Trophoblast cell (in vitro differentiated cells and primary cell): ENCODE measurements at regions not wholly inside any gene's neighbourhood (a gene's known extent, or its start where the extent isn't known, plus 50 kb on each side); places are given as distances from the start of the nearest gene placed in this dataset.
"Not testable (repeated sequence)": the region's sequence is repeated elsewhere in the genome, so short reads cannot be mapped to it uniquely, and the experiment has no call there.

ENCODE experiments used
- DNase-seq, 2 donors: peaks; one replicate each; pipeline ENCODE4 v3.0.0-alpha.2; 2016
- H2AFZ ChIP-seq: 2 replicates; pipeline ENCODE4 v1.6.1; 2013; ENCODE audit warnings: low read length, moderate library complexity, mild to moderate bottlenecking; ENCODE audit not compliant: insufficient read depth, poor library complexity
- H2AK5ac ChIP-seq: 2 replicates; pipeline ENCODE4 v1.6.1; 2013; ENCODE audit warnings: mild to moderate bottlenecking, low read length
- H2BK120ac ChIP-seq: 2 replicates; pipeline ENCODE4 v1.6.1; 2013; ENCODE audit warnings: low read length, mild to moderate bottlenecking, moderate library complexity; ENCODE audit not compliant: insufficient read depth, poor library complexity
- H2BK12ac ChIP-seq: 2 replicates; pipeline ENCODE4 v1.6.1; 2013; ENCODE audit warnings: mild to moderate bottlenecking, low read length, moderate library complexity
- H2BK5ac ChIP-seq: 2 replicates; pipeline ENCODE4 v1.6.1; 2013; ENCODE audit warnings: low read length, low read depth, moderate library complexity, mild to moderate bottlenecking; ENCODE audit not compliant: poor library complexity
- H3K14ac ChIP-seq: 2 replicates; pipeline ENCODE4 v1.6.1; 2013; ENCODE audit warnings: mild to moderate bottlenecking, low read length
- H3K18ac ChIP-seq: 2 replicates; pipeline ENCODE4 v1.6.1; 2013; ENCODE audit warnings: mild to moderate bottlenecking, low read length
- H3K23ac ChIP-seq: 2 replicates; pipeline ENCODE4 v1.6.1; 2013; ENCODE audit warnings: low read length
- H3K27ac ChIP-seq: 2 replicates; pipeline ENCODE4 v1.5.1; 2013; ENCODE audit warnings: low read depth, mild to moderate bottlenecking, inconsistent platforms, low read length, moderate library complexity
- H3K27me3 ChIP-seq: 2 replicates; pipeline ENCODE4 v1.6.1; 2013; ENCODE audit warnings: inconsistent platforms, mild to moderate bottlenecking, low read length, moderate library complexity; ENCODE audit not compliant: insufficient read depth
- H3K36me3 ChIP-seq, 2 experiments: 1 replicate in 1 of 2; 2 replicates in 1 of 2; pipeline ENCODE4 v1.6.1; 2013; ENCODE audit warnings: low read length in 2 of 2, mild to moderate bottlenecking in 2 of 2, moderate library complexity in 1 of 2; ENCODE audit not compliant: insufficient read depth in 2 of 2, control insufficient read depth in 1 of 2
- H3K4ac ChIP-seq: 2 replicates; pipeline ENCODE4 v1.6.1; 2013; ENCODE audit warnings: low read depth, mild to moderate bottlenecking, low read length, moderate library complexity
- H3K4me1 ChIP-seq, 2 experiments: 1 replicate in 1 of 2; 2 replicates in 1 of 2; pipeline ENCODE4 v1.6.1; 2013; ENCODE audit warnings: low read length in 2 of 2, mild to moderate bottlenecking in 2 of 2, moderate library complexity in 1 of 2; ENCODE audit not compliant: insufficient read depth in 2 of 2, control insufficient read depth in 1 of 2
- H3K4me2 ChIP-seq: 2 replicates; pipeline ENCODE4 v1.6.1; 2013; ENCODE audit warnings: inconsistent platforms, mild to moderate bottlenecking, low read length, moderate library complexity
- H3K4me3 ChIP-seq: 2 replicates; pipeline ENCODE4 v1.5.1; 2013; ENCODE audit warnings: mild to moderate bottlenecking, low read depth, low read length, inconsistent platforms
- H3K79me1 ChIP-seq: one replicate; pipeline ENCODE4 v1.6.1; 2013; ENCODE audit warnings: low read length
- H3K79me2 ChIP-seq: 2 replicates; pipeline ENCODE4 v1.6.1; 2013; ENCODE audit warnings: low read length, mild to moderate bottlenecking; ENCODE audit not compliant: control insufficient read depth, insufficient read depth, poor library complexity
- H3K9ac ChIP-seq: 2 replicates; pipeline ENCODE4 v1.6.1; 2013; ENCODE audit warnings: mild to moderate bottlenecking, low read length
- H3K9me3 ChIP-seq: 2 replicates; pipeline ENCODE4 v1.6.1; 2013; ENCODE audit warnings: low read depth, mild to moderate bottlenecking, control low read depth, inconsistent platforms, low read length; ENCODE audit not compliant: insufficient read depth
- H4K12ac ChIP-seq: 2 replicates; pipeline ENCODE4 v1.6.1; 2013; ENCODE audit warnings: low read depth, mild to moderate bottlenecking, low read length, moderate library complexity
- H4K8ac ChIP-seq: 2 replicates; pipeline ENCODE4 v1.6.1; 2013; ENCODE audit warnings: low read depth, mild to moderate bottlenecking, low read length, moderate library complexity
- H4K91ac ChIP-seq: one replicate; pipeline ENCODE4 v1.6.1; 2013; ENCODE audit warnings: low read depth, mild to moderate bottlenecking, low read length, moderate library complexity
- WGBS: extraction: QIAGEN DNeasy Blood & Tissue Kit; methylation state at CpG from one replicate; pipeline ENCODE4 v1.1.7; 2013; ENCODE audit warnings: missing lambda C conversion rate; ENCODE audit not compliant: insufficient read length, insufficient coverage; ENCODE audit errors: extremely low coverage; 5-methylcytosine and 5-hydroxymethylcytosine counted together

DNA sequence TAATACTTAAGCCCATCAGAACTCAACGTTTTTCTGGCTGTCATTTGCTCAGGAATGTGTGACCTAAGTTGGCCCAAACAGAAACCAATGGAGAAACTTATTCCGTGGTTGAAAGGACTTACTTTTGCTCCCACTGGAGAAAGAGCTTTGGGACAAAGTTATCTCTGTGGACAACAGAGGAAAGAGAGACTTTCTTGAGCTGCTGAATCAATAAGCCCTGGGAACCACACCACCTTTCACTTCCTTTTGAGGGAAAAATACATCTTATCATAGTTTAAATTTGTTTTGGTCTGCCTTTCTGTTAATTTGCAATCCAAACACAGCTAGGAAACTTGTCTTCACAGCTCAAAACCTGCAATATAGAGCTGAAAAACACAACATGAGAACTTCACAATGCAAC, 62.8 kb upstream of the VCAN start:
- no CpG with 5 or more reads among the region's 2 CpGs for WGBS
- H3K27me3 ChIP-seq: no peaks in the 10 kb centered on the region
- no peak overlapping the region for H4K12ac ChIP-seq
- no peak overlapping the region for H2BK120ac ChIP-seq
- no peak overlapping the region for H3K18ac ChIP-seq
- H2BK5ac ChIP-seq: no peak overlapping the region
- no peak overlapping the region for H3K4ac ChIP-seq
- no peak overlapping the region for H3K14ac ChIP-seq
- no peak overlapping the region for H2AFZ ChIP-seq
- H3K23ac ChIP-seq: no peak overlapping the region
- H3K79me2 ChIP-seq: no peaks in the 10 kb centered on the region
- no peaks in the 10 kb centered on the region for H3K36me3 ChIP-seq
- no peak overlapping the region for H3K27ac ChIP-seq
- H4K8ac ChIP-seq: no peak overlapping the region
- no peak overlapping the region for H3K9ac ChIP-seq
- H2AK5ac ChIP-seq: no peak overlapping the region
- H3K4me3 ChIP-seq: no peak overlapping the region
- no peak overlapping the region for H4K91ac ChIP-seq
- DNase-seq: no peak
- no peak overlapping the region for H2BK12ac ChIP-seq
- H3K9me3 ChIP-seq: no peaks in the 10 kb centered on the region
- H3K79me1 ChIP-seq: no peaks in the 10 kb centered on the region
- no peaks in the 10 kb centered on the region for H3K4me1 ChIP-seq
- no peak overlapping the region for H3K4me2 ChIP-seq

GRCh38 chr5:83409776-83410175, 61.8 kb upstream of the VCAN start:
- H3K4ac ChIP-seq, H3K4me1 ChIP-seq, DNase-seq, H4K8ac ChIP-seq, H3K4me2 ChIP-seq, H3K18ac ChIP-seq, H3K36me3 ChIP-seq, H2AK5ac ChIP-seq, H2BK12ac ChIP-seq, H3K4me3 ChIP-seq, H3K23ac ChIP-seq, H2BK5ac ChIP-seq, H4K91ac ChIP-seq, H2BK120ac ChIP-seq, H3K9ac ChIP-seq, H3K27me3 ChIP-seq, H2AFZ ChIP-seq, H4K12ac ChIP-seq, H3K9me3 ChIP-seq, H3K27ac ChIP-seq, H3K79me1 ChIP-seq, H3K14ac ChIP-seq, H3K79me2 ChIP-seq: not testable (repeated sequence)
- no CpG with 5 or more reads among the region's 2 CpGs for WGBS

GRCh38 chr5:83410319-83410718, 61.2 kb upstream of the VCAN start:
- not testable (repeated sequence) for H3K23ac ChIP-seq, H3K79me2 ChIP-seq, H4K91ac ChIP-seq, H3K9me3 ChIP-seq, H3K4ac ChIP-seq, H4K12ac ChIP-seq, H3K14ac ChIP-seq, H3K79me1 ChIP-seq, H2BK12ac ChIP-seq, H3K9ac ChIP-seq, DNase-seq, H3K27ac ChIP-seq, H3K27me3 ChIP-seq, H3K4me2 ChIP-seq, H2AFZ ChIP-seq, H3K4me1 ChIP-seq, H2BK5ac ChIP-seq, H4K8ac ChIP-seq, H3K4me3 ChIP-seq, H2BK120ac ChIP-seq, H2AK5ac ChIP-seq, H3K36me3 ChIP-seq, H3K18ac ChIP-seq
- WGBS: no CpG with 5 or more reads among the region's 3 CpGs

GRCh38 chr5:83414601-83415000, 56.9 kb upstream of the VCAN start:
- DNase-seq: peak in 1 of 2 donors; percentile 28
- H2AK5ac ChIP-seq: no peak overlapping the region
- WGBS: no CpG with 5 or more reads among the region's 1 CpG
- H2AFZ ChIP-seq: no peak overlapping the region
- no peak overlapping the region for H4K91ac ChIP-seq
- H3K4me2 ChIP-seq: no peak overlapping the region
- no peaks in the 10 kb centered on the region for H3K79me1 ChIP-seq
- no peaks in the 10 kb centered on the region for H3K9me3 ChIP-seq
- H2BK120ac ChIP-seq: no peak overlapping the region
- no peaks in the 10 kb centered on the region for H3K27me3 ChIP-seq
- H3K4me1 ChIP-seq: no peaks in the 10 kb centered on the region
- no peak overlapping the region for H3K14ac ChIP-seq
- no peak overlapping the region for H4K8ac ChIP-seq
- no peak overlapping the region for H3K4me3 ChIP-seq
- no peaks in the 10 kb centered on the region for H3K36me3 ChIP-seq
- H3K23ac ChIP-seq: no peak overlapping the region
- H3K27ac ChIP-seq: no peak overlapping the region
- no peak overlapping the region for H4K12ac ChIP-seq
- H3K9ac ChIP-seq: no peak overlapping the region
- no peak overlapping the region for H2BK5ac ChIP-seq
- no peak overlapping the region for H2BK12ac ChIP-seq
- no peaks in the 10 kb centered on the region for H3K79me2 ChIP-seq
- no peak overlapping the region for H3K4ac ChIP-seq
- no peak overlapping the region for H3K18ac ChIP-seq
